COLO668 (cell line): ENCODE measurements at regions not wholly inside any gene's neighbourhood (a gene's known extent, or its start where the extent isn't known, plus 50 kb on each side); places are given as distances from the start of the nearest gene placed in this dataset.

ENCODE experiments used
- DNase-seq: peaks from one replicate; lab custom pipeline; 2025; ENCODE audit not compliant: unreplicated experiment; lab: John Stamatoyannopoulos, UW

DNA sequence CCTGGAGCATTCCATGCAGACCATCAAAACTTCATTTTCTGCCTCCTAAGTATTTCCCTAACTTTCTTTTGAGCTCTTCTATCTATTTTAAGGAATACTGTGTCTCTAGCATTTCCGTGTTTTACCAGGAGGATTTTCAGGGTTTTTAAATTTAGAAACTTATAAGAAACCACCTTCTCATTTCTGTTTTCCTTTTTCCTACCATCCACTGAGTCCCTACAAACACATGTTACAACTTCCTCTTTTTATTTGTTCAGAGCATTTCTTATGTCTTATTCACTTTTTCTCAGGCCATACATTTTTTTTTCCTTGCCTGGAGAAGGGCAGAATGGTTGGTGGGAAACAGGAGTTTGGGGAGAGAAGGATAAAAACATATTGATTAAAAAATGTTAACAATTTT is 130.0 kb upstream of the BMP5 start:
- DNase-seq: no peak

DNA sequence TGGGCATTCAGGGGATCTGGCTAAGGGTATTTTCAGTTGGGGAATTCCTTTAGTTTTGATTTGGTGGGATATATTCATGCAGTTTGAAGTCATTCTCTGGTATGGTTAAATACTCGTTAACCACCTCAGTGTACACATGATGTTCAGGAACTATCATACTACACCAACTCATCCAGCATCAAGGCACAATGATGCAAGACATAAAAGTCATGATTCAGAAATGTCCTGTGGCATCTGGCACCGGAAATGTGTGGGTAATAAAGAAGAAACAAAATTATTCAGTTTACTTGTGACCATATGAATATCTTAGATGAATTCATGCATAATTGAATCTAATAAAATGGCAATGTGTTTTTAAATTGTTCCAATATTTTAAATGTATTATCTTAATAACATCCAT is 129.0 kb upstream of the BMP5 start:
- DNase-seq: no peak

GRCh38 chr6:56003616-56004015 is 128.2 kb upstream of the BMP5 start:
- no peak for DNase-seq

DNA sequence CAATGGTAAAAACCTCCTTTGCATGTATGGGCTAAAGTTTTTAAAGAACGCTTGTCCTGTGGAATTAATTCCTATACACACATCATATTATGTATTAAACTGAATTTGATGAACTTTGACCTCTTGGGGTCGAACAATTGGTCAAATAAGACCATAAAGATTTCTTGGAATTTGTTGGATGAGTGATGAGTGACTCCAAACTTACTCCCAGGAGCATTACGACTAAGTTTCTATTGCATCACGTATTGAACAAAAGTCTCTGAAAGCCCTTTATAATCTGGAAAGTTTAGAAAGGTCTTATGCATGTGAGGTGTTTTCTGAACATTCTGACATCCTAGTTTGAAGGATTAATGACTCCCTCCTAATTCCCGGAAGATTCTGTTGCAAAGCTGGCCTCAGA is 126.9 kb upstream of the BMP5 start:
- no peak for DNase-seq

- DNase-seq: no peak
Measured at GRCh38 chr6:55998576-55998975, 123.2 kb upstream of the BMP5 start.

GRCh38 chr6:55997223-55997874 is 122.0 kb upstream of the BMP5 start:
- no peak for DNase-seq

DNA sequence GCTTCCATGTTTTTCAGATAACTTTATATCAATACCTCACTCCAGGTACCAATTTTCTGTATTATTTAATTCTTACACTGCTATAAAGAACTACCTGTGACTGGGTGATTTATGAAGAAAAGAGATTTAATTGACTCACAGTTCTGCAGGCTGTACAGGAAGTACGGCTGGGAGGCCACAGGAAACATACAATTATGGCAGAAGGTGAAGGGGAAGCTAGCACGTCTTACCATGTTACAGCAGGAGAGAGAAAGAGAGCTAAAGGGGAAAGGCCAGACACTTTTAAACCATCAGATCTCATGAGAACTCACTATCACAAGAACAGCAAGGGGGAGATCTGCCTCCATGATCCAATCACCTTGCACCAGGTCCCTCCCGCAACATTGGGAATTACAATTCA is 119.1 kb upstream of the BMP5 start:
- DNase-seq: no peak

DNA sequence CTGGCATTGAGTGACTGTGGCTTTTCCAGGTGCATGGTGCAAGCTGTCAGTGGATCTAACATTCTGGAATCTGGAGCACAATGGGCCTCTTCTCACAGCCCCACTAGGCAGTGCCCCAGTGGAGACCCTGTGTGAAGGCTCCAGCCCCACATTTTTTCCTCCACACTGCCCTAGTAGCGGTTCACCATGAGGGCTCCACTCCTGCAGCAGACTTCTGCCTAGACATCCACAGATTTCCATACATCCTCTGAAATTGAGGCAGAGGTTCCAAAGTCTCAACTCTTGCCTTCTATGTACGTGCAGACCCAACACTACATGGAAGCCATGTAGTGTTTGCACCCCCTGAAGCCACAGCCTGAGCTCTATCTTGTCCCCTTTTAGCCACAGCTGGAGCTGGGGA is 118.0 kb upstream of the BMP5 start:
- DNase-seq: no peak

DNA sequence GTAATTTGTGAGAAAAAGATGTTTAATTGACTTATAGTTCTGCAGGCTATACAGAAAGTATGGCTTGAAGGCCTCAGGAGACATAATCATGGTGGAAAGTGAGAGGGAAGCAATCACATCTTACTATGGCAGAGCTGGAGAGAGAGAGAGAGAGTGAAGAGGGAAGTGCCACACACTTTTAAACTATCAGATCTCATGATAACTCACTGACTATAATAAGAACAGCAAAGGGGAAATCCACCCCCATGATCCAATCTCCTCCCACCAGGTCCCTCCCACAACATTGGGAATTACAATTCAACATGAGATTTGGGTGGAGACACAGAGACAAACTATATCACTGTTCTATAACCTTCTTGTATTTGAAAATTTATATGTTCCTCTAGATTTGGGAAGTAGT is 117.2 kb upstream of the BMP5 start:
- DNase-seq: no peak

GRCh38 chr6:55985309-55985708 is 109.9 kb upstream of the BMP5 start:
- DNase-seq: no peak

- no peak for DNase-seq
Measured at GRCh38 chr6:55983861-55984260, 108.5 kb upstream of the BMP5 start.

- no peak for DNase-seq
Measured at GRCh38 chr6:55981660-55982059, 106.3 kb upstream of the BMP5 start.

DNA sequence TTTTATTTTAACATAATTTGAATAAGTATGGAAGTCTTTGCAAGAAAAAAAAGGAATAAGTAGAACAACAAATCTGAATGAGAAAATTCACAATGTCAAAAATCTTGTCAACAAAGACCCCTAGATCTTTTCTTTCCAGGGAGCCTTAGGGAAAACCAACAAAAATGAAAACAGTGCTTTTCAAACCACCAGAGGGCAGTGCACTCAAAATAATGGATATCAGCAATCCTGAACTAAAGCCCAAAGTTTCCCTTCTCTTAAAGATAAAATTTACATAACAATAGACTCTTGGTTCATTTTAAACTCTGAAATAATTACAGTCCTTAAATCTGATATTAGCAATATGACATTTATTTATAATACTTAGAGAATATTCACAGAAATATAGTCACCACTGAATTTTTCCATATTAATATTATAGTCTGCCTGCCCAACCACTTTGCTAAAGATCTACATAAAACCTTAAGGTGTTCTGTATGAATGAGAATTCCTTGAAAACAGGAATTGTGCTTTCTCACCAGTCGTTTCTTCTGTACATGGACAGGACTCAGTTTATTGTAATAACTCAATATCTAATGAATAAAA is 105.3 kb upstream of the BMP5 start:
- DNase-seq: peak; percentile 11

DNA sequence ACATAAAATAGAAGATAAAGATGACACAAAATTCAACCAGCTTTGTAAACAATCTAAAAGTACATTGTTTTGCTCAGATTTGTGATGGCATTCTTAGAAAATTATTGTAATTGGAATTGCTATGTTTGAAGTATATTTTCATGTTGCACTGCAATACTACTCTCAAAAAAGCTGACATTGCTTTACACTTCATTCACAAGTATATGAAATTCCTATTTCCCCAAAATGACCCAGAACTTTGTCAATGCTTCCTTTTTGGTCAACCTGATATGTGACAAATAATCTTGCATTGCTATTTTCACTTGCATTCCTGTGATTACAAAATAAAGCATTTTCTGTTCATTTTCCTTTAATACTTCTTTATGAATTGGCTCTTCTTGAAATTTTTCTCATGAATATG is 104.1 kb upstream of the BMP5 start:
- DNase-seq: no peak

DNA sequence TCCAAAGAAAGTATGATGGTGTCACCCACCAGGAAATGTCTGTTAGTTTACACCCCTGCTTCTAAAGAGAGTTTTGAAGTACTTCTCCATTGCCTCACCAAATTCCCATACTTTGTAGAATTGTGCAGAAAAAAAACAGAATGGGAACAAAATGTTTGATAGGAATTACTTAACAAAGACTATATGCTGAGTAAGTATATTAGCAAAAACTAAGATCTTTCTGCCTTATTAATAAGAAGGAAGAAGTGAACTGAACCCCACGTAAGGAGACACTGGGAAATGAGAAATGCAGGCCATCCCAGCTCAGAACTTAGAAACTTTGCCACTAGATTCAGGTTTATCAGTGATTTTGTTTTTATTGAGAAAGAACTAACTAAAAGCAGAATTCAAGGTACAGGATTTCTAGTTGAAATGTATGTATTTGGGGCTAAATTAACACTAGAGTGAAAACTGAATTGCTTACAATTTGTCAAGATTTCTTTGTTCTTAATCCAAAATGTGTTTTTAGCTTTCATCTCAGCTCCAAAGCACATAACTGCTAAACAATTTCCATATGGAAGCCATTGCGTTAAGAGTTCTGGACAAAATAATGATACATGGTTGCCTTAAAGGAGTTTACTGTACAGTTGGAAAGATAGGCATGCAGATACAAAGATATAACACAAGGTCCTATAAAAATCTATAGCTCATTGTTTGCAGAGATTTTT is 102.7 kb upstream of the BMP5 start:
- no peak for DNase-seq

- DNase-seq: no peak
Measured at GRCh38 chr6:55974688-55975087, 99.3 kb upstream of the BMP5 start.

- no peak for DNase-seq
Measured at GRCh38 chr6:55972091-55972490, 96.7 kb upstream of the BMP5 start.

DNA sequence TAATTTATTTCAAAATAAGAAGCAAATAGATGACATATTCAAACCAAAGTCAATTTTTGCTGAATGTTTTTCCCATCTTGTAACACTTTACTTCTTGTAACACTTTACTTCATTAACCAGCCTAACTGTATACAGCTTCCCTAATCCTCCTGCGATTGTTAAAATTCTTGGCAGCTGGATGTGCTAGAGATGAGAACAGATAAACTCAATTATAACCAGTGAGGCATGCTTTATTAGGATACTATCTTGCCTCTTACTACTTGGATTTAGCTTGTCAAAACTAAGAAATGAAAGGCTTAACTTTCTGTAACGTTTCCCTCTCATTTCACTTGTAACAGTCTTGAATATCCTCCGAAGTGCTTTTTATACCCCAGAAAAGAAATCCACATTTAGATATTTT is 94.1 kb upstream of the BMP5 start:
- DNase-seq: no peak

GRCh38 chr6:55968926-55969325 is 93.5 kb upstream of the BMP5 start:
- DNase-seq: no peak

DNA sequence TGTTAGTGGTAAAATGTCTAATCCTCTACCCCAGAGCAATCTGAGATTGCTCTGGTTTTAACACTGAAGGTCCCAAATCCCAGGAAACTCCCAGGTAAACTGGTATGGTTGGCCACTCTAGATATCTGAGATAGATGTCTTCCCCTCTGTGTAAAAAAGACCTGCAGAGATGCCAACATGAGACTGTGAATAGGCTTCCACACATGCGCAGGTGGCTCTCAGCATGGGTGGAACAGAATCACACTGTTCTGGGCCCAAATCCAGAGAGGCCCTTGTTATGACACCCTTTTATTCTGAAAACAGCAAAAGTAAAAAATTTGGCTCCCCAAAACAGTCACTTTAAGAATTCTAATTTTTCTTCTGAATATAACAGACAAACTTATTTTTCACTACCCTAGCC is 88.7 kb upstream of the BMP5 start:
- no peak for DNase-seq

GRCh38 chr6:55963301-55963700 is 87.9 kb upstream of the BMP5 start:
- DNase-seq: no peak

GRCh38 chr6:55960344-55960743 is 85.0 kb upstream of the BMP5 start:
- DNase-seq: no peak

DNA sequence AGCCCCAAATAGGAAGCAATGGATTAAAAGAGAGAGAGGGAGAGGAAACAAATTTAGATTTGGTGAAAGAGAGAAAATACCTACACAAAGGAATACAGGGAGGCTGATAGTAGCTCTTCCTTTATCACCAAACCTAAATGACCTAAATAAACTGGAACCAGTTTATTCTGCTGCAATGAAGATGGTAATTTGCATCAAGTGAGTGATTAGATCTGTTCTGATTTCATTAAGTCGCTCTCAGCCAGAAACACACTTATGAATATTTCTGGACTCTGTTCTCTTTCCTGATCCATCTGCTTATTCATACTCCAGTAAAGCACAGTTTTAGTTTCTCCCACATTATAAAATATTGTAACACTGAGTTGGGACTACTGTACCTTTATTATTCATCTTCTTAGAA is 83.4 kb upstream of the BMP5 start:
- DNase-seq: no peak
